Lung (tissue), 11 donors: ENCODE measurements at regions not wholly inside any gene's neighbourhood (a gene's known extent, or its start where the extent isn't known, plus 50 kb on each side); places are given as distances from the start of the nearest gene placed in this dataset.

Source experiments
- ATAC-seq: fragments of 200-7000 bp; cut with Tn5 transposase; one replicate; pipeline ENCODE4 v1.9.1; 2020; ENCODE audit warnings: moderate number of reproducible peaks; ENCODE audit not compliant: insufficient read depth, low FRiP score
- DNase-seq, 3 donors: peaks; one replicate each; pipeline ENCODE4 v3.0.0-alpha.2; 2013 to 2017
- H3K27ac ChIP-seq, 2 donors: one replicate each; pipeline ENCODE4 v1.5.1; 2013; ENCODE audit warnings: mild to moderate bottlenecking in 2 of 2, moderate library complexity in 2 of 2, control low read depth in 1 of 2, inconsistent platforms in 1 of 2, low read depth in 1 of 2, low read length in 1 of 2
- H3K27me3 ChIP-seq, 3 donors: one replicate each; pipeline ENCODE4 v1.5.1; 2013; ENCODE audit warnings: low read length in 2 of 3; ENCODE audit not compliant: control insufficient read depth in 3 of 3, insufficient read depth in 3 of 3
- H3K36me3 ChIP-seq, 4 donors: one replicate each; pipeline ENCODE4 v1.5.1; 2013; ENCODE audit warnings: low read length in 4 of 4, mild to moderate bottlenecking in 1 of 4, moderate library complexity in 1 of 4; ENCODE audit not compliant: control insufficient read depth in 4 of 4, insufficient read depth in 4 of 4
- H3K4me1 ChIP-seq, 5 donors: one replicate each; pipeline ENCODE4 v1.5.1; 2013; ENCODE audit warnings: low read length in 5 of 5, mild to moderate bottlenecking in 2 of 5, moderate library complexity in 1 of 5; ENCODE audit not compliant: control insufficient read depth in 5 of 5, insufficient read depth in 5 of 5
- H3K4me3 ChIP-seq: one replicate; pipeline ENCODE4 v1.5.1; 2013; ENCODE audit warnings: mild to moderate bottlenecking, control low read depth, moderate library complexity
- H3K9ac ChIP-seq, 2 donors: one replicate each; pipeline ENCODE4 v1.5.1; 2013; ENCODE audit warnings: low read length in 2 of 2, control low read depth in 1 of 2; ENCODE audit not compliant: insufficient read depth in 1 of 2
- H3K9me3 ChIP-seq, 4 donors: one replicate each; pipeline ENCODE4 v1.5.1; 2013; ENCODE audit warnings: low read length in 3 of 4, mild to moderate bottlenecking in 1 of 4, moderate library complexity in 1 of 4; ENCODE audit not compliant: control insufficient read depth in 4 of 4, insufficient read depth in 3 of 4
- WGBS, 2 donors: extraction: QIAGEN DNeasy Blood & Tissue Kit; methylation state at CpG; one replicate each; pipeline ENCODE4 v1.1.7; 2013; 5-methylcytosine and 5-hydroxymethylcytosine counted together
- TF ChIP-seq, protein P1 (sequence below): IDR thresholded peaks from 2 replicates; pipeline ENCODE4 v1.5.1; 2012; ENCODE audit warnings: mild to moderate bottlenecking; ENCODE audit errors: control extremely low read depth, extremely low read depth
- donor health status: control.
- donor health status: control.
- donor health status: Bipolar disorder and iron deficiency.
- donor health status: healthy.
- donor health status: DM: yes; HTN: yes; CAD: no.

DNA sequence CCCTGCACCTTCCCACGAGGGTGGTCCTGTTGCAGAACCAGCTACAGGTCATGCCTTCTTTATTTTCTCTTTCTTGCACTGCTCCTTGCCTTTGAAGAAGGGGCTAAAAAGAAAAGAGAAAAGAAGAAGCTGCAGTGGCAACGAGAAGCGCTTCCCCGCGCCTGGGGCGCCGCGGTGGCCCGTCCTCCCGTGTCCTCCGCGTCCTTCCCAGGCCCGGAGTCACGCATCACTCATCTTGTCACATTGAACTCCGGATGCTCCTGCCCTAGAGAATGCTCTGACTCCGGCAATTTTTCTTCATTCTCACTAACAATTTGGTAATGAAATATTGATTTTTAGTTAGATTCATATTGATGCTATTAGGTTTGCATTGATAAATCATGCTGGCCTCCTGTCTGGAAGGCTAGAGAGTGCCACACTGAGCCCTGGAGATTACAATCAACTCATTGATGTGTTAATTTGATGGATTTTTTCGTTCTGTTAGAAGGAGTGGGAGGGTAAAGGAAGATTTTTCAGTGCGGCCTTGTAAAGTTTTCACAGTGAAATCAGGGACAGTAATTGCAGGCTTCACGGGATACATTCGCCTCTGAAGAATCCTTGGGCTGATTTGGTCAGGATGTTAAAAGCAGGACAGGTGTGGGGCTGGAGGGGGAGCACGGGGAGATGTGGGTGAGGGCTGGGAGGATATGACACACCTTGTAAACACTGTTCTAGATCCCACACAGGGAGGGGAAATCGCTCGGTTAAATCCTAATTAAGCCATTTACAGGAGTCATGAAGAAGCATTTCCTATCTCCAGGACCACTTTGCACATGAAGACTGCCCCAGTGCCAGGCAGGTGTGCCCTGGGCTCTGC is 349.3 kb downstream of the ZNF516 start:
- peak in 2 of 3 donors; percentile 22 to 32 for DNase-seq
- Histone ChIP-seq H3K27ac (no peak overlapping the region), H3K9ac (no peak overlapping the region), H3K27me3 (no peaks in the 10 kb centered on the region), H3K4me3 (no peak overlapping the region), H3K36me3 (no peaks in the 10 kb centered on the region), H3K4me1 (peaks cover 0 to 8% (median 0%) of the 10 kb centered on the region in 5 donors), H3K9me3 (no peaks in the 10 kb centered on the region)
- TF ChIP-seq, protein P1, sequence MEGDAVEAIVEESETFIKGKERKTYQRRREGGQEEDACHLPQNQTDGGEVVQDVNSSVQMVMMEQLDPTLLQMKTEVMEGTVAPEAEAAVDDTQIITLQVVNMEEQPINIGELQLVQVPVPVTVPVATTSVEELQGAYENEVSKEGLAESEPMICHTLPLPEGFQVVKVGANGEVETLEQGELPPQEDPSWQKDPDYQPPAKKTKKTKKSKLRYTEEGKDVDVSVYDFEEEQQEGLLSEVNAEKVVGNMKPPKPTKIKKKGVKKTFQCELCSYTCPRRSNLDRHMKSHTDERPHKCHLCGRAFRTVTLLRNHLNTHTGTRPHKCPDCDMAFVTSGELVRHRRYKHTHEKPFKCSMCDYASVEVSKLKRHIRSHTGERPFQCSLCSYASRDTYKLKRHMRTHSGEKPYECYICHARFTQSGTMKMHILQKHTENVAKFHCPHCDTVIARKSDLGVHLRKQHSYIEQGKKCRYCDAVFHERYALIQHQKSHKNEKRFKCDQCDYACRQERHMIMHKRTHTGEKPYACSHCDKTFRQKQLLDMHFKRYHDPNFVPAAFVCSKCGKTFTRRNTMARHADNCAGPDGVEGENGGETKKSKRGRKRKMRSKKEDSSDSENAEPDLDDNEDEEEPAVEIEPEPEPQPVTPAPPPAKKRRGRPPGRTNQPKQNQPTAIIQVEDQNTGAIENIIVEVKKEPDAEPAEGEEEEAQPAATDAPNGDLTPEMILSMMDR, result no peak
- no peak for ATAC-seq
- 76 to 80% methylated on average over 23 of the region's 23 CpGs for WGBS, 2 donors

DNA sequence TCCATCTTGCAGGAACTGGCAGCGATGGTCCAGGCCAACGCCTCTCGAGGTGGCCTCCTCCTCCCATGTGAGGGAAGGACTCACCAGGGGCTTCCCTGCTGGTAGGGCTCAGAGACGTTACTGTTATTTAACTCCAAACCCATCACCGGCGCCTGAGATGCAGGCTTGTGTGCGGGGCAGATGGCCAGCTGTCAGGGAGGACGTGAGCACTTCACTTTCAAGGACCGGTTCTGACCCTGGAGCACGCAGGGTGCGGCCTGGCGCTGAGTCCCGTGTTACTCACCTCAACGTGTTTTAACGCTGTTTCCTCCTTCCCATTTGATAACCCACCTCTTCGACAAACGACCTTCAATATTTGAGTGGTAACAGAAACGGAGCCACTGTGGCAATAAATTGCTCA is 350.2 kb downstream of the ZNF516 start:
- no peak overlapping the region for H3K9ac ChIP-seq
- H3K27ac ChIP-seq, result no peak overlapping the region
- H3K27me3 ChIP-seq, result no peaks in the 10 kb centered on the region
- no peaks in the 10 kb centered on the region for H3K9me3 ChIP-seq
- TF ChIP-seq, protein P1, result no peak
- H3K4me1 ChIP-seq, result peaks cover 0 to 4% (median 0%) of the 10 kb centered on the region in 5 donors
- WGBS, 2 donors, result 79 to 90% methylated on average over 18 of the region's 18 CpGs
- H3K36me3 ChIP-seq, result no peaks in the 10 kb centered on the region
- no peak for ATAC-seq
- H3K4me3 ChIP-seq, result no peak overlapping the region
- DNase-seq, result no peak

DNA sequence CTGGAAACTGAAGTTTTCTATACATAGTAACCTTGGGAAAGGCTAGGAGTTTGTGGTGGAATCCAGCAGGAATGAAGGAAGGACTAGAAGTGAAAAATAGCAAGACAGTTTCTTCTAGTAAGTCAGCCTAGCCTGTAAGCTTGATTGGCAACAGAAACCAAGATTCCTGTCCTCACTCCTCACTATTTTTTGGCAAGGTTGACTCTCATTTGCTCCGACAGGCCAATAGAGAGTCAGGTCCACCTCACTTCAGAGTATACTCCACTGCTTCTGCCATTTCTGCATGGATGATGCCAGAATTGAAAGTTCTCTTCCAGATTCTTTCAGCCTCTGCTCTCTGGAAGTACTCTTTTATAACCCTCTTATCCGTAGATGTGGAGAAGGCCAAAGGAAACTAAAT is 352.4 kb downstream of the ZNF516 start:
- TF ChIP-seq, protein P1, result no peak
- no peaks in the 10 kb centered on the region for H3K27me3 ChIP-seq
- no peak for DNase-seq
- peaks cover 0 to 2% (median 0%) of the 10 kb centered on the region in 4 donors for H3K9me3 ChIP-seq
- no peak for ATAC-seq
- no peak overlapping the region for H3K27ac ChIP-seq
- 75 to 85% methylated on average over 2 of the region's 2 CpGs for WGBS, 2 donors
- no peak overlapping the region for H3K9ac ChIP-seq
- no peak overlapping the region for H3K4me3 ChIP-seq
- no peaks in the 10 kb centered on the region for H3K36me3 ChIP-seq
- H3K4me1 ChIP-seq, result no peaks in the 10 kb centered on the region

DNA sequence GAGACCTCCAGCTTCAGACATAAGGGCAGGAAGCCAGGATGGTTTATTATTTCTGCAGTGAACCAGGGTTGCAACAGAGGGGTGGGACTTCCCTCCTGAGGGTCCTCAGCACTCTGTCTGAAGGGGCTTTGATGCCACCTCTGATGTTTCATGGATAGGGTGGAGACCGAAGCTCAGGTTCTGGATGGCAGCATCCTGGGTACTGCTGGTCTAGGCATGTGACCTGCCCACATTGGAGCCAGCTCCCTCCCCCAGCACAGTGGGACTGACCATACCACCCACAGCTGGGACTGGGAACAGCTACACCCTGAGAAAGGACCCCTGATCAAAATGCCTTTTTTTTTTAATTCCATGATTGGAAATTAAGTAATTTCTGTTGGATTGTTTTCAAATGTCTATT is 355.2 kb downstream of the ZNF516 start:
- no peaks in the 10 kb centered on the region for H3K4me1 ChIP-seq
- H3K9me3 ChIP-seq, result peaks cover 0 to 2% (median 0%) of the 10 kb centered on the region in 4 donors
- ATAC-seq, result no peak
- 94 to 100% methylated on average over 1 of the region's 1 CpG for WGBS, 2 donors
- no peaks in the 10 kb centered on the region for H3K36me3 ChIP-seq
- no peak for DNase-seq
- H3K27ac ChIP-seq, result no peak overlapping the region
- no peak overlapping the region for H3K4me3 ChIP-seq
- H3K27me3 ChIP-seq, result no peaks in the 10 kb centered on the region
- H3K9ac ChIP-seq, result no peak overlapping the region
- TF ChIP-seq, protein P1, result no peak
